ENCODE measurements at regions not wholly inside any gene's neighbourhood (a gene's known extent, or its start where the extent isn't known, plus 50 kb on each side); places are given as distances from the start of the nearest gene placed in this dataset.

GRCh38 chr15:58267051-58267450, 128.9 kb downstream of the AQP9 start:
- Mint-ChIP-seq H3K27me3 (no peaks in the 10 kb centered on the region), H3K9me3 (no peaks in the 10 kb centered on the region), H3K4me1 (ENCODE audit: low read depth) (peaks cover 14% of the 10 kb centered on the region), H3K36me3 (ENCODE audit: low read depth) (no peaks in the 10 kb centered on the region), H3K4me3 (no peak overlapping the region), H3K27ac (no peak overlapping the region)
- no peaks in the 10 kb centered on the region for H3K9me3 ChIP-seq (ENCODE audit: control insufficient read depth in 1 of 2, insufficient read depth in 1 of 2, low read length in 2 of 2)
- no peaks in the 10 kb centered on the region for H3K36me3 ChIP-seq (ENCODE audit: insufficient read depth, low read length)
- TF ChIP-seq CTCF (IDR thresholded peaks at IDR 0.05) = no peak
- intact Hi-C loops (cut with DNase I, micrococcal nuclease) = no loop called here
- no peak overlapping the region for H3K27ac ChIP-seq (ENCODE audit: low read depth in 1 of 2, low read length in 2 of 2)
- no peak overlapping the region for H3K4me3 ChIP-seq (ENCODE audit: low read length)
- ChIA-PET POLR2A (no interaction called here), CTCF (no interaction called here)
- H3K27me3 ChIP-seq (ENCODE audit: control insufficient read depth in 1 of 2, insufficient read depth in 2 of 2, low read length in 2 of 2) = no peaks in the 10 kb centered on the region
- no peak for DNase-seq
- peaks cover 3% of the 10 kb centered on the region for H3K4me1 ChIP-seq (ENCODE audit: insufficient read depth, low read length)
- no peak for ATAC-seq (ENCODE audit: poor library complexity)

- CTCF ChIA-PET = no interaction called here
- ATAC-seq (ENCODE audit: poor library complexity) = no peak
These were observed 130.6 kb downstream of the AQP9 start for GRCh38 chr15:58268746-58269267.

GRCh38 chr15:58269455-58270414, 131.6 kb downstream of the AQP9 start:
- intact Hi-C loops (cut with DNase I, micrococcal nuclease) = loop anchor here in 1 of 2 experiments (5.0 kb wide), 1 partner anchor 488 kb away; no protein-coding TSS in a partner anchor
- no peak overlapping the region for H3K27ac Mint-ChIP-seq
- H3K4me3 Mint-ChIP-seq = no peak overlapping the region
- H3K9me3 Mint-ChIP-seq = no peaks in the 10 kb centered on the region
- no peaks in the 10 kb centered on the region for H3K27me3 Mint-ChIP-seq
- H3K9me3 ChIP-seq (ENCODE audit: control insufficient read depth in 1 of 2, insufficient read depth in 1 of 2, low read length in 2 of 2) = no peaks in the 10 kb centered on the region
- H3K27me3 ChIP-seq (ENCODE audit: control insufficient read depth in 1 of 2, insufficient read depth in 2 of 2, low read length in 2 of 2) = no peaks in the 10 kb centered on the region
- peaks cover 6% of the 10 kb centered on the region for H3K4me1 Mint-ChIP-seq (ENCODE audit: low read depth)
- H3K4me3 ChIP-seq (ENCODE audit: low read length) = no peak overlapping the region
- ChIA-PET CTCF (interaction anchor here (0.6 kb wide), 1 partner anchor 367 kb away, joined by 3 read pairs; no protein-coding TSS in a partner anchor), POLR2A (no interaction called here)
- no peaks in the 10 kb centered on the region for H3K36me3 ChIP-seq (ENCODE audit: insufficient read depth, low read length)
- peaks cover 3% of the 10 kb centered on the region for H3K4me1 ChIP-seq (ENCODE audit: insufficient read depth, low read length)
- ATAC-seq (ENCODE audit: poor library complexity) (peak; percentile 43), DNase-seq (peak in 8 of 14 experiments; percentile 4 to 66 (median 20))
- no peaks in the 10 kb centered on the region for H3K36me3 Mint-ChIP-seq (ENCODE audit: low read depth)
- no peak overlapping the region for H3K27ac ChIP-seq (ENCODE audit: low read depth in 1 of 2, low read length in 2 of 2)
- TF ChIP-seq CTCF (IDR thresholded peaks at IDR 0.05) = peak; percentile 58

More at GRCh38 chr15:58268746-58269267, 130.6 kb downstream of the AQP9 start:
- Histone ChIP-seq H3K4me1 (ENCODE audit: insufficient read depth, low read length) (peaks cover 3% of the 10 kb centered on the region), H3K36me3 (ENCODE audit: insufficient read depth, low read length) (no peaks in the 10 kb centered on the region), H3K27me3 (ENCODE audit: control insufficient read depth in 1 of 2, insufficient read depth in 2 of 2, low read length in 2 of 2) (no peaks in the 10 kb centered on the region), H3K27ac (ENCODE audit: low read depth in 1 of 2, low read length in 2 of 2) (no peak overlapping the region), H3K9me3 (ENCODE audit: control insufficient read depth in 1 of 2, insufficient read depth in 1 of 2, low read length in 2 of 2) (no peaks in the 10 kb centered on the region), H3K4me3 (ENCODE audit: low read length) (no peak overlapping the region)
- Mint-ChIP-seq H3K4me1 (ENCODE audit: low read depth) (peaks cover 11% of the 10 kb centered on the region), H3K4me3 (no peak overlapping the region), H3K27ac (no peak overlapping the region), H3K36me3 (ENCODE audit: low read depth) (no peaks in the 10 kb centered on the region), H3K27me3 (no peaks in the 10 kb centered on the region), H3K9me3 (no peaks in the 10 kb centered on the region)
- no peak for TF ChIP-seq CTCF (IDR thresholded peaks at IDR 0.05)
- POLR2A ChIA-PET = interaction anchor here (0.6 kb wide), 1 partner anchor 89 kb away, joined by 3 read pairs; no protein-coding TSS in a partner anchor
- intact Hi-C loops (cut with DNase I, micrococcal nuclease) = no loop called here
- no peak for DNase-seq

Measured in CD4-positive, alpha-beta T cell (primary cell).